ENCODE measurements at regions not wholly inside any gene's neighbourhood (a gene's known extent, or its start where the extent isn't known, plus 50 kb on each side); places are given as distances from the start of the nearest gene placed in this dataset.

DNA sequence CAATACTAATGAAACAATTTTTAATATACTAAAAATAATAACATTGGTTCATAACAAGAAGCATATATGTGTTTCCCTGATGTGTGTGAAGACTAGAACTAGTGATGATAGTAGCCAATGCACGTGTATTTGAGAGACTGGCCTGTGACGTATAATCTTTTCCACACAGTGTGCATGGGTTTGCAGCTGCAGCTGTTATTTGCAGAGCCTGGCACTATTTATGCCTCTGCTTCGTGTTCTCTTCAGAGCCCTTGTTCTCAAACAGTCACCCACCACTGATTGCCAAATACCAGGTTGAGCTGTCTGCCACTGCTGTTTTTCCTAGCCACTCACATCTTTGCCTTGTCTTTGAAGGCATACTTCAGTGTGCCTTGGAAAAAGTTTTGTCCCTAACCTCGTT, 531.7 kb downstream of the ETV1 start:
- no peak overlapping the region for H3K4me3 ChIP-seq (ENCODE audit: low read depth, low read length)
- no peak for DNase-seq (ENCODE audit: low read depth)
- no peak for TF ChIP-seq CTCF (IDR thresholded peaks at IDR 0.05; ENCODE audit: insufficient read depth, low read length)

DNA sequence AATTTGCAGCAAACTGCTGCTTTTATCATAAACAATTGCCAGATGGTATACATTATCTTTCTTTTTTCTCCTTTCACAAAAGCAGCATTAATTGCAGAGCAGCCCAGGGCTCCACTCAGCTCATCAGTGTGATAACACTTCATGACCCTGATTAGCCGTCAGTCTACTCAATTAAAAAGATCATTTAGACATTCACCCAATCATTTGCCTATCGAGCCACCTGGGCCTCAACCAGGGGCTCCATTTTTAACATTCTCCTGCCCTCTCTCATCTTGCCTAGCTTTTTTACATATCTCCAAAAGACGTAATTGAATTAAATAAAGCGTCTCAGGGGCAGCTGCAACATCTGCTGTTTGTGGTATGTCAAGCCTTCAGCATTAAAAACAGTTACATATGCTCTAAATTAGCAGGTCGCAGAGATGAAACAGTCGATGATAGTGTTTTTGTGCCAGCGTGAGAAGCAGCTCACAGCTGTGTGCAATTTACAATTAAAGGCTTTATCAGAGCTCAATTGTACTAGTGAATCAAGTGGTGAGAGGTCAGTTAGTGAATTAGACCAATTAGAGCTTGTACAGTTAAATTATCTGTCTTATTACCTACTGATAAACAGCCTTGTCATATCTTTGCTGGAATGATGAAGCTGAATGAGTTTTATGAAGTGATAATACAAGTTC, 522.5 kb downstream of the ETV1 start:
- H3K4me3 ChIP-seq (ENCODE audit: low read depth, low read length): no peak overlapping the region
- DNase-seq (ENCODE audit: low read depth): no peak

DNA sequence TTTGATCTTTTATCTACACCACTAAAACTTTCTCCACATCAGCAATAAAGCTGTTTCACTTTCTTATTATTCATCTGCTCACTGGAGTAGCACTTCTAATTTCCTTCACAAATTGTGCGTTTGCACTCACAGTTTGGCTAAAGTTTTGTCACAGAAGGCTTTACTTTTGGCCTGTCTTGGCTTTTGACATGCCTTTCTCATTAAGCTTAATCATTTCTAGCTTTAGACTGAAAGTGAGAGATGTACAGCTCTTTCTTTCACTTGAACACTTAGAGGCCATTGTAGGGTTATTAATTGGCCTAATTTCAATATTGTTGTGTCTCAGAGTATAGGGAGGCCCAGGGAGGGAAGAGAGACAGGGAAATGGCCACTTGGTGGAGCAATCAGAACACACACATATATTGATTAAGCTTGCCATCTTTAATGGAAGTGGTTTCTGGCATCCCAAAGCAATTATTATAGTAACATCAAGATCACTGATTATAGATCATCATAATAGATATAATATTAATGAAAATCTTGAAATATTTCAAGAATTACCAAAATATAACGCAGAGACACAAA, 512.5 kb downstream of the ETV1 start:
- DNase-seq (ENCODE audit: low read depth): no peak
- H3K4me3 ChIP-seq (ENCODE audit: low read depth, low read length): no peak overlapping the region
- TF ChIP-seq CTCF (IDR thresholded peaks at IDR 0.05; ENCODE audit: insufficient read depth, low read length): no peak

More for the DNA sequence above, 522.5 kb downstream of the ETV1 start:
- no peak for TF ChIP-seq CTCF (IDR thresholded peaks at IDR 0.05; ENCODE audit: insufficient read depth, low read length)

- no peak overlapping the region for H3K4me3 ChIP-seq (ENCODE audit: low read depth, low read length)
- DNase-seq (ENCODE audit: low read depth): no peak
- no peak for TF ChIP-seq CTCF (IDR thresholded peaks at IDR 0.05; ENCODE audit: insufficient read depth, low read length)
Measured at GRCh38 chr7:13489386-13489785, 500.1 kb downstream of the ETV1 start.

- TF ChIP-seq CTCF (IDR thresholded peaks at IDR 0.05; ENCODE audit: insufficient read depth, low read length): no peak
- no peak for DNase-seq (ENCODE audit: low read depth)
- no peak overlapping the region for H3K4me3 ChIP-seq (ENCODE audit: low read depth, low read length)
Measured at GRCh38 chr7:13496976-13497375, 492.5 kb downstream of the ETV1 start.

DNA sequence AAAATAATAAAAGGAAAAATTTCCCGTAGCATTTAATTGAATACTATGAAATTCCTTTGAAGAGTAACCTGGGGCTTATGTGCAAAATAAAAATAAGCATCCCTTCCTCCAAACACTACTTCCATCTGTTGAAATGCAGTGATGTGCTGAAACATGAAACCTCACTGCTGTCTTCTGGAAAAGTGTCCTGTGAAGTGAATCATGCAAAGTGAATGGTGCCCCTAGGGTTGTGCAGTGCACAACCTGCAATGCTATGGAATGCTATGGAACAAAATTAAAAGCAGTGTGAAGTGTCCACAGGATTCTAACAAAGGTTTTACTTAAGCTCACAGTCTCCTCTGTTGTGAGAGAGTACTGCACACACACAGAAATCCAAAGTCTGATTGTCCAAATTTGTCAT, 480.9 kb downstream of the ETV1 start:
- no peak for DNase-seq (ENCODE audit: low read depth)
- H3K4me3 ChIP-seq (ENCODE audit: low read depth, low read length): no peak overlapping the region
- TF ChIP-seq CTCF (IDR thresholded peaks at IDR 0.05; ENCODE audit: insufficient read depth, low read length): no peak

- no peak overlapping the region for H3K4me3 ChIP-seq (ENCODE audit: low read depth, low read length)
- no peak for DNase-seq (ENCODE audit: low read depth)
- TF ChIP-seq CTCF (IDR thresholded peaks at IDR 0.05; ENCODE audit: insufficient read depth, low read length): no peak
Measured at GRCh38 chr7:13518738-13519137, 470.7 kb downstream of the ETV1 start.
